Activated CD4-positive, alpha-beta T cell treated with anti-CD3 and anti-CD28 coated beads, Interleukin-2, amount 10 ng/mL, durations not matched to agents 7 days and 5 days (primary cell): ENCODE measurements at regions not wholly inside any gene's neighbourhood (a gene's known extent, or its start where the extent isn't known, plus 50 kb on each side); places are given as distances from the start of the nearest gene placed in this dataset.
"Not testable (repeated sequence)": the region's sequence is repeated elsewhere in the genome, so short reads cannot be mapped to it uniquely, and the experiment has no call there.

Experiments used
- CTCF ChIA-PET: fragments of 350-600 bp; sonication (Branson Sonifier 250); formaldehyde crosslinking; loops from one replicate; lab custom pipeline; 2021; ENCODE audit warnings: antibody characterized with exemption; lab: Charles Lee
- POLR2A ChIA-PET: fragments of 350-600 bp; sonication (Branson Sonifier 250); formaldehyde crosslinking; loops from one replicate; lab custom pipeline; 2021; ENCODE audit warnings: antibody characterized with exemption; lab: Charles Lee
- DNase-seq: peaks from one replicate; pipeline ENCODE4 v3.0.0-alpha.2; 2020
- H3K27ac Mint-ChIP-seq: one replicate; pipeline ENCODE4 v1.8.0; 2021; ENCODE audit warnings: mild to moderate bottlenecking, moderate library complexity, mixed read lengths
- H3K27me3 Mint-ChIP-seq: one replicate; pipeline ENCODE4 v1.8.0; 2021; ENCODE audit warnings: mixed read lengths
- H3K36me3 Mint-ChIP-seq: one replicate; pipeline ENCODE4 v1.8.0; 2021; ENCODE audit warnings: low read depth, mixed read lengths
- H3K4me1 Mint-ChIP-seq: one replicate; pipeline ENCODE4 v1.8.0; 2021; ENCODE audit warnings: mixed read lengths
- H3K4me3 Mint-ChIP-seq: one replicate; pipeline ENCODE4 v1.8.0; 2021; ENCODE audit warnings: mild to moderate bottlenecking, moderate library complexity, mixed read lengths
- H3K9me3 Mint-ChIP-seq: one replicate; pipeline ENCODE4 v1.8.0; 2021; ENCODE audit warnings: mixed read lengths

DNA sequence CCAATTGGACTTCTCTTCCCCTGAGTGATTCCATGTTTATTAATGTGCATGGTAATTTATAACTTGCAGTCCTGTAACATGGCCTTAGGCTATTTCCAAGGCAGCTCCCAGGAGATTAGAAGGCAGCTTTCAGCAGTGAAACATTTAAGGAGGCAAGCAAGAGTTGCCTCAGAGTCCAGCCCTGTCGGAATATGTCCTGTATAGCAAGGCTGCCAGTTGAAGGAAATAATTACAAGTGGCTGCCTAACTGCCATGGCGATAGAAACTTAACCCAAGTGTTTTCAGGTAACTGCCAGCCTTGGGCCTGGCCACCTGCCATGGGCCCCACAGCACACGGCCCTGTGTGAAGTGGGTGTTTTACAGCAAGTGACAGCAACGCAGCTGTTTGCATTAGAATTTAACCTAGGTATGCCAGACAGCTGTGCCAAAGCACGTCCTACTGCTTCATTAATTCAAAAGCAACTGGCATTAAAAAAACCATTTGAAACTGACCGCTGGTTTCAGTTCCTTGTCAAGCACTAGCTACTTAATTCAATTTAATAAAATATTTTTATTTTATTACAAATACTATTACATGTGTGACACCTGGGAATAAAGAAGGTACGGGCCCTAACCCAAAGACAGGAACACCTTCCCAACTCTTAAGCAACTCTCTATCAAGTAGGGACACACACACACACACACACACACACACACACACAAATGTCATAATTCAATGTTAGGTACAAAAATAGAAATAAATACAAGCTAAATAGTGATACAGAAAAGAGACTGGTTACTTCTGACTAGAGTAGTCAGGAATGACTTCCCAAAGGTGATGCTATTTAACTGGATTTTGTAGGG lies 151.8 kb upstream of the HEY2 start:
- ChIA-PET POLR2A (no interaction called here), CTCF (no interaction called here)
- H3K36me3 Mint-ChIP-seq: no peaks in the 10 kb centered on the region
- DNase-seq: no peak
- H3K9me3 Mint-ChIP-seq: no peaks in the 10 kb centered on the region
- H3K27me3 Mint-ChIP-seq: peaks cover 2% of the 10 kb centered on the region
- H3K27ac Mint-ChIP-seq: no peak overlapping the region
- no peaks in the 10 kb centered on the region for H3K4me1 Mint-ChIP-seq
- no peak overlapping the region for H3K4me3 Mint-ChIP-seq

DNA sequence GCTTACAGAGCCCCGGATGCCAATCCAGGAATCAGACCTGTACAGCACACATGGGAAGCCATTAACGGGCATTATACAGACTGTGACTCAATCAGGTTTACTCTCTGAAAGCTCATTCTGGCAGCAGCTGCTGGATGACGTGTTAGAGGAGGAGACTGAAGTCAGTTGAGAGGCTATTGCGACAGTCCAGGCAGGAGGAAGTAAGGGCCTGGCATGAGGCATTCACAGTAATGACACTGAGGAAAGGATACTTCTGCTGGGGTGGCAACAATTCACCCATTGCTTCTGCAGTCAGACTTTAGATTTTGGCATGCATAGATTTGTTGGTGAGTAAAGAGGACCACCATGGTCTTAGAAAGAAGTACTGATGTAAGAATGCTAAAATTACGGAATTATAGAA lies 151.0 kb upstream of the HEY2 start:
- POLR2A ChIA-PET: no interaction called here
- CTCF ChIA-PET: no interaction called here
- Mint-ChIP-seq H3K4me1 (no peaks in the 10 kb centered on the region), H3K36me3 (no peaks in the 10 kb centered on the region), H3K4me3 (no peak overlapping the region), H3K27me3 (peaks cover 4% of the 10 kb centered on the region), H3K27ac (no peak overlapping the region), H3K9me3 (no peaks in the 10 kb centered on the region)
- no peak for DNase-seq

DNA sequence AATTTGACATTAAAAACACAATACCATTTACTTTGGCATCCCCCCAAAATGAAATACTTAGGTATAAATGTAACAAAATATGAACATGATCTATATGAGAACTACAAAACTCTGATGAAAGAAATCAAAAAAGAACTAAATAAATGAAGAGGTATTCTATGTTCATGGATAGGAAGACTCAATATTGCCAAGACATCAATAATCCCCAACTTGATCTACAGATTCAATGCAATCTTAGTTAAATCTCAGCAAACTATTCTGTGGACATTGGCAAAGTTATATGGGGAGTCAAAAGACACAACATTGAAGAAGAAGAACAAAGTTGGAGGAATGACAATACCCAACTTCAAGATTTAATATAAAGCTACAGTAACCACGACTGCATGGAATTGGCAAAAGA lies 145.2 kb upstream of the HEY2 start:
- Mint-ChIP-seq H3K27me3 (peaks cover 4% of the 10 kb centered on the region), H3K4me1 (no peaks in the 10 kb centered on the region), H3K36me3 (no peaks in the 10 kb centered on the region), H3K27ac (no peak overlapping the region), H3K4me3 (no peak overlapping the region), H3K9me3 (no peaks in the 10 kb centered on the region)
- CTCF ChIA-PET: no interaction called here
- no peak for DNase-seq
- POLR2A ChIA-PET: no interaction called here

DNA sequence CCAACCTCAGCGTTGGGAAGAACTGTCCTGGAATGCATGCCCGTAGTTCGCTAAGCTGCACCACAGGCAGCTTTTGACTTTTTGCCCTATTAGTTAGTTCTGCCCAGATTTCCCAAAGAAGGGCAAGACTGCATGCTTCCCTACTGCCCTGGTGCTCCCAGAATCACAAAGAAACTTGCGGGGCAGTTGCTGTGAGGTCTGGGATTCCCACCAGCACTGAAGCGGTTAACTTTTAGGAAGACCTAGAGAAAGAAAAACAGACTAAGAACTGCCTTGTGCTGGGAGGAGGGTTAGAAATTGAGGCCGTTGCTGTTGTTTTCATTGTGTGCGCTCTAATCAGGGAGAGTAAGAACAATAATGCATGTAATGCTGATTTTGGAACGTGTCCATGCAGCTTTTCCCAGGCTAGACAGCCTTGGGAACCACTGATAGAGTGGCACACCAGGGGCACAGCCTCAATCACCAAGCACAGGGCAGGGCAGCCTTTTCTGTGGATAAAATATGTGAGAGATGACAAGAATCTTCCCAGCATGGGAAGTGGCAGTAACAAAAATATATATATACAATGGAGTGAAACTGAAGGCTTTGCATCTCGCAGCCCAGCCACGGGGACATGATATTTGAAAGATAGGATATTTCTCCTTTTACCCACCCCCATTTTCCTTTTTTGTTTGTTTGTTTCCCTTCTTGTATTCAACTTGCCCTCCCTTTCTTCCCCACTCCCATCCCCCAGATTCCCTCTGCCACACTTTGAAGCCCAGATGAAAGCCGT lies 137.7 kb upstream of the HEY2 start:
- Mint-ChIP-seq H3K4me3 (no peak overlapping the region), H3K36me3 (no peaks in the 10 kb centered on the region), H3K9me3 (no peaks in the 10 kb centered on the region), H3K27me3 (peaks cover 14% of the 10 kb centered on the region), H3K27ac (no peak overlapping the region), H3K4me1 (no peaks in the 10 kb centered on the region)
- no peak for DNase-seq
- CTCF ChIA-PET: no interaction called here
- POLR2A ChIA-PET: no interaction called here

DNA sequence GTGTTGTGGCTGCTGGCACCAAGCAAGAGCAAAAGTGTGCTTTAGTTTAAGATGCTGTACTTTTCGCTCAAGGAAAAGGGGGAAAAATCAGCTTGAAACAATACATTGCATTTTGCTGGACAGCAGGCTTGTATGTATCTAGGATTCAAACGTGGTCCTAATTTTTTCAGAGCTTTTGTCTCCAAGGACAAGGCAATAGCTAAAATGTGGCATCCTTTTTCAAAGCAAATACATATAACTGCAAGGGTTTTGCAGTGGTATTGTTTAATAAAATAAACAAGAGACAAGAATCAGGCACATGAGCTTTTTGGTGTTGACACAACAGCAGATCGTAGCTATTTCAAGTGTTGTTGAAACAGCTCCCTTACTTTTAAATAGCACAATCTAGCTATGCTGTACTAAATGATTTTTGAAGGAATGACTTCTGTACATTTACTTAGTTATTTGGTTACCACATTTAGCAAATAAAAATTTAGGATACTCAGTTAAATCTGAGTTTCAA lies 137.0 kb upstream of the HEY2 start:
- Mint-ChIP-seq H3K9me3 (no peaks in the 10 kb centered on the region), H3K27ac (no peak overlapping the region), H3K27me3 (peaks cover 14% of the 10 kb centered on the region), H3K4me1 (no peaks in the 10 kb centered on the region), H3K36me3 (no peaks in the 10 kb centered on the region), H3K4me3 (no peak overlapping the region)
- DNase-seq: no peak
- CTCF ChIA-PET: interaction anchor here (1.0 kb wide), 1 partner anchor 82 kb away, joined by 3 read pairs; no protein-coding TSS in a partner anchor
- POLR2A ChIA-PET: no interaction called here

DNA sequence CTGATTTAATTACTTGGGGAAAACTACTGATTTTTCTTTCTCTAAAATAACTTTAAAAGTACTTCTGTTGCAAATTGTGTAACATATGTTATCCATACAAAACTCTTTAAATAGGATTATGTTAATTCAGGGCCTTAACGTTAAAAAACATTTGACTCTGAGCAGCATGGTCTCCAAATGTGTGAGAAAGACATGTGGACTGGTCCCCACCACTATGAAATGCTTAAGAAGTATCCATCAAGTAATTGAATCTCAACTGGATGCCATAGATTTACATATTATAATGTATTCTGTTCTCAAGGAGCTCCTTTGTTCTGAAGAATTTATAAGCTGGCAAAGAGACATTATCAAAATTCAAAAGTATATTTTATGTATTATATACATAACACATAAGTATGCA lies 130.8 kb upstream of the HEY2 start:
- no peaks in the 10 kb centered on the region for H3K36me3 Mint-ChIP-seq
- no peak overlapping the region for H3K27ac Mint-ChIP-seq
- CTCF ChIA-PET: no interaction called here
- H3K4me1 Mint-ChIP-seq: no peaks in the 10 kb centered on the region
- POLR2A ChIA-PET: no interaction called here
- H3K27me3 Mint-ChIP-seq: peaks cover 17% of the 10 kb centered on the region
- no peak for DNase-seq
- no peaks in the 10 kb centered on the region for H3K9me3 Mint-ChIP-seq
- no peak overlapping the region for H3K4me3 Mint-ChIP-seq

DNA sequence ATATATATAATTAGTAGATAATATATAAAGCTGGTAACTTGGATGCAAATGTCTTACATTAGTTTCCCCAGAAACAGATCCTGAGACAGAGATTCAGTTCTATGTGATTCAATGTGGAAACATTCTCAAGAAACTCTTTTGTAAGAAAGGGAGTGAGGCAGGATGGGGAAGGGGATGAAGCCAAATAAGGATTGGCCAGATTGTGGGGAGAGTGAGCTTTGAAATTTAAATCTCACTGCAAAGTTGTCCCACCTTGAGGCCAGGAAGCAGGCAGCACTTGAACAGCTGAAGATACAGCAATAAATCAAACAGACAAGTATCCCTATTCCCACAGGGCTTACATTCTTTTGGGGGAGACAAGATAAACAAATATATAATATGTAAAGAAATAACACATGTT lies 126.3 kb upstream of the HEY2 start:
- H3K9me3 Mint-ChIP-seq: no peaks in the 10 kb centered on the region
- no peaks in the 10 kb centered on the region for H3K4me1 Mint-ChIP-seq

DNA sequence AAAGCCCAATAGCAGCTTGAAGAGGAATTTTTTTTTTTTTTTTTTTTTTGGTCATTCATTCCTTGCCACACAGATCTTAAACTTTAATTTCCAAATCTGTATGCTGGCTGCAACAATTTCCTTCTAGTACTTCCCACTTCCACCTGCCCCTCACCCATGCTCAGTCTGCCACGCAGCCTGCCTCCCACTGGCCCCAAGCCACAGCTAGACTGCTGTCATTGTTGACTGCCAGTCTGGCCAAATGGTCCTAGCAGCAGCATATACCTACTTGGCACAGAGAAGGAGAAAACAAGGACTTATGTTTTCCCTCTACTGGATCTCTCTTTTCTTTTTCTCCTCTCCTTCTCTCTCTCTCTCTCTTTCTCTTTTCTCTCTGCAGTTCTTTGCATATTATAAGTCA lies 118.3 kb upstream of the HEY2 start:
- no peaks in the 10 kb centered on the region for H3K36me3 Mint-ChIP-seq
- ChIA-PET POLR2A (no interaction called here), CTCF (interaction anchor here (0.6 kb wide), 1 partner anchor 163 kb away, joined by 4 read pairs; no protein-coding TSS in a partner anchor)
- peaks cover 11% of the 10 kb centered on the region for H3K27me3 Mint-ChIP-seq
- H3K27ac Mint-ChIP-seq: no peak overlapping the region
- H3K4me3 Mint-ChIP-seq: no peak overlapping the region
- no peaks in the 10 kb centered on the region for H3K9me3 Mint-ChIP-seq
- DNase-seq: no peak
- H3K4me1 Mint-ChIP-seq: no peaks in the 10 kb centered on the region

More for the DNA sequence above, 126.3 kb upstream of the HEY2 start:
- ChIA-PET CTCF (interaction anchor here (0.6 kb wide), 1 partner anchor 1954 kb away, joined by 3 read pairs; no protein-coding TSS in a partner anchor), POLR2A (no interaction called here)
- Mint-ChIP-seq H3K36me3 (no peaks in the 10 kb centered on the region), H3K27ac (no peak overlapping the region), H3K4me3 (no peak overlapping the region), H3K27me3 (peaks cover 14% of the 10 kb centered on the region)
- no peak for DNase-seq

DNA sequence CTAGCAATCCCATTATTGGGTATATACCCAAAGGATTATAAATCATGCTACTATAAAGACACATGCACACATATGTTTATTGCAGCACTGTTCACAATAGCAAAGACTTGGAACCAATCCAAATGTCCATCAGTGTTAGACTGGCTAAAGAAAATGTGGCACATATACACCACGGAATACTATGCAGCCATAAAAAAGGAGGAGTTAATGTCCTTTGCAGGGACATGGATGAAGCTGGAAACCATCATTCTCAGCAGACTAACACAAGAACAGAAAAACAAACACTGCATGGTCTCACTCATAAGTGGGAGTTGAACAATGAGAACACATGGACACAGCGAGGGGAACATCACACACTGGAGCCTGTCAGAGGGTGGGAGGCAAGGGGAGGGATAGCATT lies 113.4 kb upstream of the HEY2 start:
- DNase-seq, H3K9me3 Mint-ChIP-seq, H3K4me1 Mint-ChIP-seq, POLR2A ChIA-PET, H3K27ac Mint-ChIP-seq, H3K4me3 Mint-ChIP-seq, H3K36me3 Mint-ChIP-seq, H3K27me3 Mint-ChIP-seq, CTCF ChIA-PET: not testable (repeated sequence)

DNA sequence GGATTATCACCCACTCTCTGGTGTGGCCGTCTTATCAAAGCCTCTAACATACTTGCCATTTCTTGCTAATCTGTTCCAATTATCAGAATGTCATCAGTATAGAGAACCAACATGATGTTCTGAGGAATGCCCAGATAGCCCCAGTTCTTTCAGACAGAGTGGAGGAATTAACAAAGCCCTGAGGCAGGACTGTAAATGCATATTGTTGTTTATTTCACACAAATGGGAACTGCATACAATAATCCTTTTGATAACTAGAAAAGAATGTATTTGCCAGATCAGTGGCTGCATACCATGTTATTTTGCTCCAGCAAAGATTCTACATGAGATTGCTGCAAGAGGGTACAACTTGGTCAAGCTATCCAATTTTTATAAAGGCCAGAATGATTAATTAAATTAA lies 112.8 kb upstream of the HEY2 start:
- Mint-ChIP-seq H3K27me3 (no peaks in the 10 kb centered on the region), H3K36me3 (no peaks in the 10 kb centered on the region), H3K4me1 (no peaks in the 10 kb centered on the region), H3K4me3 (no peak overlapping the region), H3K9me3 (no peaks in the 10 kb centered on the region), H3K27ac (no peak overlapping the region)
- CTCF ChIA-PET: no interaction called here
- POLR2A ChIA-PET: no interaction called here
- no peak for DNase-seq

DNA sequence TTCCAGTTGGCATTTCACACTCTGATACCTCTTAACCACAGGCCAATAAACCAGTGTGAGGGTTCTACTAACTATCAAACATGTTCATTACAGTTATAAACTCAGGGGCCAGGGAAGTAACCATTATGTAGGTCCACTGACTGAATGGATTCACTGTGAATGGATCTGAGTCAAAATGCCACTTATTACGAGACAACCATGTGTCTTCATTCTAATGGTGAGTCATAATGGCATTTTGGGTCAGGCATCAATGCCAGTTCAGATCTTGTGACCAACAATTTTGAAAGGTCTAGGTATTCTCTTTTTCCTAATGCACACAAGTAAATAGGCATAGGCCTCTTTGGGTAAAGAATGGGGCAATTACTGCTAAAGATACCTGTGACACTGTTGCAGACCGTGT lies 112.2 kb upstream of the HEY2 start:
- H3K36me3 Mint-ChIP-seq: no peaks in the 10 kb centered on the region
- POLR2A ChIA-PET: no interaction called here

DNA sequence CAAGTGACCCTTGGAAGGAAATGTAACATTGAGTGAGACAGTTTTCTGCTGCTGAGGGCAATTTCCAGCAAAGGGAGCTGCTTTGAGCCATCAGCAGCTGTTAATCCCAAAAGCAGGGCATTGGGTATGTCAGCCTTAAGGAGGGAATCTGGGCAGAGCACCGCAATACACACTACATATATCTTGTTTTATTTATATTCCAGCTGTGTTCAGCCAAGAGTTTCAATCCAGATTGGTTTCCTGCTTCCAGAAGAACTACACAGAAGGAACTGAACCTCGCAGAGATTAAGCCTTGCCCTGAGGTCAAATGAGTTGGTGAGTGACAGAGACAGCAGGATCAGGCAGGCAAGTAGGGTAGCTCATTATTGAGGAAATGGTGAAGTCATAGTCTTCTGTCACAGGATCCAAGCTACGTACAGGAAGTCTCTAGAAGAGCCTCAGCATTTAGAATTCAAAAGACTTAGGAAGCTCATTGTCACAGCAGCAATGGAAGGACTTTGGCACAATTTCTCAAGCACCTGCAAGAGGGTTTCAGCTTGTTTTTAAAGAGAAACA lies 109.9 kb upstream of the HEY2 start:
- no peak for DNase-seq
- CTCF ChIA-PET: no interaction called here
- Mint-ChIP-seq H3K4me1 (no peaks in the 10 kb centered on the region), H3K36me3 (no peaks in the 10 kb centered on the region), H3K9me3 (no peaks in the 10 kb centered on the region), H3K27ac (no peak overlapping the region), H3K4me3 (no peak overlapping the region), H3K27me3 (no peaks in the 10 kb centered on the region)
- POLR2A ChIA-PET: no interaction called here

More for the DNA sequence above, 112.2 kb upstream of the HEY2 start:
- CTCF ChIA-PET: no interaction called here
- no peaks in the 10 kb centered on the region for H3K9me3 Mint-ChIP-seq
- no peaks in the 10 kb centered on the region for H3K4me1 Mint-ChIP-seq
- no peak overlapping the region for H3K4me3 Mint-ChIP-seq
- DNase-seq: no peak
- H3K27me3 Mint-ChIP-seq: no peaks in the 10 kb centered on the region
- no peak overlapping the region for H3K27ac Mint-ChIP-seq
